ENCODE measurements at regions not wholly inside any gene's neighbourhood (a gene's known extent, or its start where the extent isn't known, plus 50 kb on each side); places are given as distances from the start of the nearest gene placed in this dataset.
"Not testable (repeated sequence)": the region's sequence is repeated elsewhere in the genome, so short reads cannot be mapped to it uniquely, and the experiment has no call there.

DNA sequence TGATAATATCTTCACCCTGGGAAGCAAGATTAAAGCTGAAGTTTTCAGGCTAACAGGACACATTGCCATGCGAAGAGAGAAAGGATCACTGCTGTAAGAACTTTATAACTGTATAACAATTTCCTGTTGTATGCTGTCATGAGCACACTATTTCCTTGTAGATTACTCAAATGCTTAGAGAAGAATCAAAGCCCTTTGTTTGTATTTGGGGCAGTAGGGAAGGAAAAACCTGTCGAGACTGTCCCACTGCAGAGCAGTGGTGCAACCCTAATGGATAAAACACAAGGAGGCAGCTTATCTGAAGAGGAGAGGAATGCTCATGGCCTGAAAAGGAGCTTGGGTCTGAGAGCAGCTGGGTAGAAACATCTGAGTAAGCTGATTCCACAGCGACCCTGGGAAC is 327.7 kb upstream of the NPSR1 start:
- H3K9me3 ChIP-seq (ENCODE audit: control insufficient read depth, insufficient read depth, low read length) = no peaks in the 10 kb centered on the region
- no peak overlapping the region for H3K9ac ChIP-seq (ENCODE audit: low read depth, low read length)
- no peaks in the 10 kb centered on the region for H3K36me3 ChIP-seq (ENCODE audit: insufficient read depth, low read length)
- H3K4me1 ChIP-seq (ENCODE audit: insufficient read depth, low read length) = no peaks in the 10 kb centered on the region

GRCh38 chr7:34331102-34331501 is 326.9 kb upstream of the NPSR1 start:
- Histone ChIP-seq H3K9ac (ENCODE audit: low read depth, low read length) (no peak overlapping the region), H3K9me3 (ENCODE audit: control insufficient read depth, insufficient read depth, low read length) (no peaks in the 10 kb centered on the region), H3K4me1 (ENCODE audit: insufficient read depth, low read length) (no peaks in the 10 kb centered on the region), H3K36me3 (ENCODE audit: insufficient read depth, low read length) (no peaks in the 10 kb centered on the region)

- H3K9me3 ChIP-seq (ENCODE audit: control insufficient read depth, insufficient read depth, low read length) = no peaks in the 10 kb centered on the region
- H3K9ac ChIP-seq (ENCODE audit: low read depth, low read length) = no peak overlapping the region
- no peaks in the 10 kb centered on the region for H3K4me1 ChIP-seq (ENCODE audit: insufficient read depth, low read length)
- no peaks in the 10 kb centered on the region for H3K36me3 ChIP-seq (ENCODE audit: insufficient read depth, low read length)
Measured at GRCh38 chr7:34332006-34332405, 326.0 kb upstream of the NPSR1 start.

DNA sequence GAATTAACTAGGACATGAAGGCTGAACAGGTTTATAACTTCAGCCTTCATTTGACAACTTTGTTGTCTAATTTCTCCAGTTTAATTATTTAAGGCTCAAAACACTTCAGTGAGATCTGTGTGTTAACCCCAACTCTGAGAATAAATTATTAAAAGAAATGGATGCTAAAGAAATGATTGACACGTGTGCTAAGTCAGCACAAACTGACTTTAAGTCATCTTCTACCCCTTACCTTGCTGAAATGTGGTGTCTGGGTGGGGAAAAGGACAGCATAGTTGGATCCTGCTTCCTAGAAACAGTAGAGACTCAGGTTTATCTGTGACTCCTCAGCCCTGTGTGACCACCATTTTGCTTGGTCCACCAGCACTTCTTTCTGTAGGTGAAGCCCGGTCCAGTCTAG is 324.8 kb upstream of the NPSR1 start:
- Histone ChIP-seq H3K9ac (ENCODE audit: low read depth, low read length) (no peak overlapping the region), H3K36me3 (ENCODE audit: insufficient read depth, low read length) (no peaks in the 10 kb centered on the region), H3K9me3 (ENCODE audit: control insufficient read depth, insufficient read depth, low read length) (no peaks in the 10 kb centered on the region), H3K4me1 (ENCODE audit: insufficient read depth, low read length) (no peaks in the 10 kb centered on the region)

DNA sequence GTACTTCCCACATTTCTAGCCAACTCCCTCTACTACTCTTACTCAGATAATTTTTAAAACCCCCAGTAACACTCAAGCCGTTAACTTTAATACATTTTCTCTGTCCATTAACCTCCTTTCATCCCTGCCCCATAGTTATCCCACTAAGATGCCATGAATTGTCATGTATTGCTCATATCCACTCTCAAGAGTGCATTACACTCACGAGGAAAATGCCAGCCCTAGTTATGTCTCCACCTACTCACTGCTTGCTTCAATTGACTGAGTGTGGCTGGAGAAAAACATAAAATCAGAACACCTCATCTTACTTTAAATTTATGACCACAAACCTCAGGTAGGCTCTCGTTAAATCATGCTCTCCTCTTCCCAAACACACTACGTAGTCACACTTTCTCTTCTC is 324.1 kb upstream of the NPSR1 start:
- Histone ChIP-seq H3K4me1 (ENCODE audit: insufficient read depth, low read length) (no peaks in the 10 kb centered on the region), H3K36me3 (ENCODE audit: insufficient read depth, low read length) (no peaks in the 10 kb centered on the region)

GRCh38 chr7:34337163-34337562 is 320.9 kb upstream of the NPSR1 start:
- Histone ChIP-seq H3K36me3 (ENCODE audit: insufficient read depth, low read length) (no peaks in the 10 kb centered on the region), H3K4me1 (ENCODE audit: insufficient read depth, low read length) (peaks cover 5% of the 10 kb centered on the region; the same call in 1 of the 2 replicates), H3K9me3 (ENCODE audit: control insufficient read depth, insufficient read depth, low read length) (no peaks in the 10 kb centered on the region), H3K9ac (ENCODE audit: low read depth, low read length) (no peak overlapping the region)

More for the DNA sequence above, 324.1 kb upstream of the NPSR1 start:
- H3K9me3 ChIP-seq (ENCODE audit: control insufficient read depth, insufficient read depth, low read length) = no peaks in the 10 kb centered on the region
- H3K9ac ChIP-seq (ENCODE audit: low read depth, low read length) = no peak overlapping the region

DNA sequence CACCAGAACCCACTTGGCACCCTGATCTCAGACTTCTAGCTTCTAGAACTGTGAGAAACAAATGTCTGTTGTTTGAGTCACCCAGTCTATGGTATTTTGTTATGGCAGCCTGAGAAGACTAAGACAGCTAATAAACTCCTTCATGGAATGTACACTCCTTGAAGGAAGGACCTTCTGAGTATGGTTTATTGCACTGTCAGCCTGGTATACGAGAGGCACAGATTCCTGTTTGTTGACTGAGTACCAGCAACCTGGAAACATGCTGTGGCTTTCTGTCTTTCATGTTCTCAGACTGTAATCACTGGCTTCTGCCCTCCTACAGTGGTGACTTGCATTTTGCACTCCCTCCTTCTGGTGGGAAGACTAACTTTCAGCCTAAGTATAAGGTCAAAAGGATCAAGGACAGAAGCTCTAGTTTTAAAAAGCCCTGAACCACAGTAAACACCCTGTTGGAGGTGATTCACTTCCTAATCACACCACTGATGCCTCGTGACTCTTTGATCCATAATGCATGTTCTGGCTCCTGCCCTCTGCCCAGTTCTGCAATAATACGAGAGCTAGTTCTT is 319.0 kb upstream of the NPSR1 start:
- Histone ChIP-seq H3K9ac (ENCODE audit: low read depth, low read length) (no peak overlapping the region), H3K36me3 (ENCODE audit: insufficient read depth, low read length) (no peaks in the 10 kb centered on the region), H3K9me3 (ENCODE audit: control insufficient read depth, insufficient read depth, low read length) (no peaks in the 10 kb centered on the region), H3K4me1 (ENCODE audit: insufficient read depth, low read length) (peaks cover 5% of the 10 kb centered on the region; the same call in 1 of the 2 replicates)

GRCh38 chr7:34341326-34341725 is 316.7 kb upstream of the NPSR1 start:
- Histone ChIP-seq H3K9ac (ENCODE audit: low read depth, low read length) (no peak overlapping the region), H3K4me1 (ENCODE audit: insufficient read depth, low read length) (peaks cover 5% of the 10 kb centered on the region; the same call in 1 of the 2 replicates), H3K36me3 (ENCODE audit: insufficient read depth, low read length) (no peaks in the 10 kb centered on the region), H3K9me3 (ENCODE audit: control insufficient read depth, insufficient read depth, low read length) (no peaks in the 10 kb centered on the region)

DNA sequence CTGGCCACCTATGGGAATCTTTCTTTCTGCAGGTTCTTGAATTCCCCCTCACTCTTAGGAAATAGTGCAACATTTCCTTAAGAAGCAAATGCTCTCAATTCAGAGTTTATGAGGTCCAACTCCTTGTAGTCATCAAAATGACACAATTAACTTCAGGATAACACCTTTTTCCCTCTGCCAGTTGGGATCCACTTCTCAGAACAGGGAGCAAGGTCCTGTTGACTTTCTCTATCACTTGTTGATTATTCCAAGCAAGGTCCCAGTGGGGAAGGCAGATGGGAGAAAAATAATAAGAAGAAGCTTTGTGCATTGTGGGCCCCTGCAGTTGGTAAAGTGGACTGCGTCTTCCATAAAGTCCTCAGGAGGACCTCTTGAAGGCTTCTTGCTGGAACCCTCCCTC is 315.6 kb upstream of the NPSR1 start:
- Histone ChIP-seq H3K9me3 (ENCODE audit: control insufficient read depth, insufficient read depth, low read length) (no peaks in the 10 kb centered on the region), H3K4me1 (ENCODE audit: insufficient read depth, low read length) (peaks cover 5% of the 10 kb centered on the region; the same call in 1 of the 2 replicates), H3K9ac (ENCODE audit: low read depth, low read length) (no peak overlapping the region), H3K36me3 (ENCODE audit: insufficient read depth, low read length) (no peaks in the 10 kb centered on the region)

GRCh38 chr7:34343667-34344066 is 314.4 kb upstream of the NPSR1 start:
- H3K9ac ChIP-seq (ENCODE audit: low read depth, low read length) = no peak overlapping the region

GRCh38 chr7:34354011-34354410 is 304.0 kb upstream of the NPSR1 start:
- H3K9me3 ChIP-seq (ENCODE audit: control insufficient read depth, insufficient read depth, low read length) = no peaks in the 10 kb centered on the region
- H3K4me1 ChIP-seq (ENCODE audit: insufficient read depth, low read length) = peaks cover 7% of the 10 kb centered on the region
- H3K36me3 ChIP-seq (ENCODE audit: insufficient read depth, low read length) = no peaks in the 10 kb centered on the region
- H3K9ac ChIP-seq (ENCODE audit: low read depth, low read length) = no peak overlapping the region

More at GRCh38 chr7:34343667-34344066, 314.4 kb upstream of the NPSR1 start:
- Histone ChIP-seq H3K4me1 (ENCODE audit: insufficient read depth, low read length) (peaks cover 5% of the 10 kb centered on the region; the same call in 1 of the 2 replicates), H3K36me3 (ENCODE audit: insufficient read depth, low read length) (no peaks in the 10 kb centered on the region), H3K9me3 (ENCODE audit: control insufficient read depth, insufficient read depth, low read length) (no peaks in the 10 kb centered on the region)

DNA sequence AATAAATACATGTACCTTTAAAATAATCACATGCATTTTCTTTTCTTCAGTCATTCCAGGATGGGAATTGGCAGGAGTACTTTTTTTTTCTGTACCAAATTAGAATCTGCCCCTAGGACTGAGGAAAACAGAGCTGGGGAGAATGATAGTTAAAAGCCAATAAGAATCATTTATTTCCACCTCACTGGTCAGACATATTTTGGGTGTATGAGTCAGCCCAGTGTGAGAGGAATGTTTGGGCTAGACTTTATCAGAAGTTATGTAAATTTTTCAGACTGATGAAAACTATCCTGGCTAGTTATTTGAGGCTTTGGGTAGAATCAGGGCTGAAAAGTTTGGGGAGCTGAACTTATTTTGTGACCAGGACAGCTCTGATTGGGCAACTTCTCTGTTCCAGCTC is 303.1 kb upstream of the NPSR1 start:
- H3K9me3 ChIP-seq (ENCODE audit: control insufficient read depth, insufficient read depth, low read length) = no peaks in the 10 kb centered on the region
- H3K9ac ChIP-seq (ENCODE audit: low read depth, low read length) = no peak overlapping the region
- no peaks in the 10 kb centered on the region for H3K36me3 ChIP-seq (ENCODE audit: insufficient read depth, low read length)
- peaks cover 7% of the 10 kb centered on the region for H3K4me1 ChIP-seq (ENCODE audit: insufficient read depth, low read length)

GRCh38 chr7:34357068-34357467 is 300.9 kb upstream of the NPSR1 start:
- Histone ChIP-seq H3K9ac (ENCODE audit: low read depth, low read length) (no peak overlapping the region), H3K9me3 (ENCODE audit: control insufficient read depth, insufficient read depth, low read length) (no peaks in the 10 kb centered on the region), H3K4me1 (ENCODE audit: insufficient read depth, low read length) (peaks cover 7% of the 10 kb centered on the region), H3K36me3 (ENCODE audit: insufficient read depth, low read length) (no peaks in the 10 kb centered on the region)

- Histone ChIP-seq H3K4me1 (ENCODE audit: insufficient read depth, low read length) (peaks cover 7% of the 10 kb centered on the region), H3K36me3 (ENCODE audit: insufficient read depth, low read length) (no peaks in the 10 kb centered on the region), H3K9ac (ENCODE audit: low read depth, low read length) (no peak overlapping the region), H3K9me3 (ENCODE audit: control insufficient read depth, insufficient read depth, low read length) (no peaks in the 10 kb centered on the region)
Measured at GRCh38 chr7:34357946-34358345, 300.1 kb upstream of the NPSR1 start.

DNA sequence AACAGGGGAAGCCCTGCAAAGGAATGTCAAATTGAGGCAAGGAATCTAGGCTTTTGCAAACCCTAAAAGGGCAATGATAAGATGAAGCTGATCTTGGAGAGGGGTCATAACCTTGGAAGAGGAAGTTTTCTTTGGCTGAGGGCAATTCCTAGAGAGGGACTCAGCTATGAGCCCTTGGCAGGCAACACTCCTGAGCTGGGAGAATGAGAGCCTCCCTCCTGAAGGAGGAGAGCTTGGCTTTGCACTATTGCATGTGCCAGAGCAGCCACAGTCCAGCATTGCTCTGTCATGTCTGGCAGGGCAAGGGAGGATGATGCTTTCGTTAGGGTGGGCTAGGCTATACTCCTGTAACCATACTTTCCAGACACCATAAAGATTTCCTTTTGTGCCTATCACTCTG is 299.4 kb upstream of the NPSR1 start:
- H3K9me3 ChIP-seq (ENCODE audit: control insufficient read depth, insufficient read depth, low read length); H3K4me1 ChIP-seq (ENCODE audit: insufficient read depth, low read length); H3K36me3 ChIP-seq (ENCODE audit: insufficient read depth, low read length); H3K9ac ChIP-seq (ENCODE audit: low read depth, low read length): not testable (repeated sequence)
